Endothelial cell of umbilical vein (primary cell): ENCODE measurements at regions not wholly inside any gene's neighbourhood (a gene's known extent, or its start where the extent isn't known, plus 50 kb on each side); places are given as distances from the start of the nearest gene placed in this dataset.

Experiments used
- EZH2 ChIP-seq: IDR thresholded peaks from 2 replicates; pipeline ENCODE4 v1.6.1; 2012; ENCODE audit warnings: borderline replicate concordance, low read depth, mild to moderate bottlenecking, moderate library complexity, low read length, inconsistent platforms; ENCODE audit not compliant: severe bottlenecking
- GATA2 ChIP-seq: IDR thresholded peaks from 2 replicates; pipeline ENCODE4 v1.7.0; 2011; ENCODE audit warnings: low read depth, mild to moderate bottlenecking, moderate library complexity, mixed read lengths, low read length; ENCODE audit not compliant: insufficient read length, insufficient read depth
- POLR2A ChIP-seq: IDR thresholded peaks from 2 replicates; pipeline ENCODE4 v1.6.1; 2012; ENCODE audit warnings: low read depth, mild to moderate bottlenecking, control low read depth, low read length
- POLR2AphosphoS5 ChIP-seq: IDR thresholded peaks from 2 replicates; pipeline ENCODE4 v1.6.1; 2012; ENCODE audit warnings: low read depth, mild to moderate bottlenecking, control low read depth, low read length, moderate library complexity; ENCODE audit not compliant: insufficient read depth
- TF ChIP-seq, protein P1 (sequence below), 2 donors: IDR thresholded peaks; 1 replicate in 1 of 2; 2 replicates in 1 of 2; pipeline ENCODE4 v1.5.1; 2011; ENCODE audit warnings: low read length in 2 of 2, mild to moderate bottlenecking in 2 of 2, moderate library complexity in 2 of 2, control low read depth in 1 of 2, inconsistent platforms in 1 of 2, low read depth in 1 of 2; ENCODE audit not compliant: insufficient read depth in 1 of 2; ENCODE audit errors: extremely low read depth in 1 of 2
- TF ChIP-seq, protein P2 (sequence below): IDR thresholded peaks from 2 replicates; pipeline ENCODE4 v1.6.1; 2011; ENCODE audit not compliant: insufficient read depth, insufficient read length

DNA sequence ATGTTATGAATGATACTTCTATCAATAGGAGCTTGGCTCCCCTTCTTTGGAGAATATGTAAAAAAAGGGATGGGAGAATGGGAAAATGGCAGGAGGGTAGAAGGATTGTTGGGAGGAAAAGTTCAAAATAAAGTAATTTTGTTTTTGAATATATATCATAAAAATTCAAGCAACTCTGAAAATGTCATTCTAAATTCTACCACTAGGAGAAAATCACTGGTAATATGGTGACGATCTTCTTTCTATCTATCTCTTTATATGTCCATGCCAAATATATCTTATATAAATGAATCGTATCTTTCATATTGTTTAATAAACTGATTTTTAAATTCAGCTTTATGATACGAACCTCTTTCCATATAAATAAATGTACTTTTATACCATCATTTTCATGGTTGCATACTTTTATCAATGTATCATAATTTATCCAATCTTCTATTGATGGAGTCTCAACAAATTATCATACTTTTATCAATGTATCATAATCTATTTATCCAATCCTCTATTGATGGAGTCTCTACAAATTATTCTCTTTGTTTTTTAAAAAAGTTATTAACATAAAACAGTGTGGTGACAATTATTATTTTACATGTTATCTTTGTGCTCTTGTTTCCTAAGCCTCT is 73.7 kb upstream of the MARK1 start:
- TF ChIP-seq, protein P1, sequence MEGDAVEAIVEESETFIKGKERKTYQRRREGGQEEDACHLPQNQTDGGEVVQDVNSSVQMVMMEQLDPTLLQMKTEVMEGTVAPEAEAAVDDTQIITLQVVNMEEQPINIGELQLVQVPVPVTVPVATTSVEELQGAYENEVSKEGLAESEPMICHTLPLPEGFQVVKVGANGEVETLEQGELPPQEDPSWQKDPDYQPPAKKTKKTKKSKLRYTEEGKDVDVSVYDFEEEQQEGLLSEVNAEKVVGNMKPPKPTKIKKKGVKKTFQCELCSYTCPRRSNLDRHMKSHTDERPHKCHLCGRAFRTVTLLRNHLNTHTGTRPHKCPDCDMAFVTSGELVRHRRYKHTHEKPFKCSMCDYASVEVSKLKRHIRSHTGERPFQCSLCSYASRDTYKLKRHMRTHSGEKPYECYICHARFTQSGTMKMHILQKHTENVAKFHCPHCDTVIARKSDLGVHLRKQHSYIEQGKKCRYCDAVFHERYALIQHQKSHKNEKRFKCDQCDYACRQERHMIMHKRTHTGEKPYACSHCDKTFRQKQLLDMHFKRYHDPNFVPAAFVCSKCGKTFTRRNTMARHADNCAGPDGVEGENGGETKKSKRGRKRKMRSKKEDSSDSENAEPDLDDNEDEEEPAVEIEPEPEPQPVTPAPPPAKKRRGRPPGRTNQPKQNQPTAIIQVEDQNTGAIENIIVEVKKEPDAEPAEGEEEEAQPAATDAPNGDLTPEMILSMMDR (IDR thresholded peaks at IDR 0.05; ENCODE audit: extremely low read depth in 1 of 2, insufficient read depth in 1 of 2, low read depth in 1 of 2, low read length in 2 of 2), result no peak
- TF ChIP-seq POLR2AphosphoS5 (no peak), POLR2A (no peak), EZH2 (no peak), GATA2 (no peak)
- TF ChIP-seq, protein P2, sequence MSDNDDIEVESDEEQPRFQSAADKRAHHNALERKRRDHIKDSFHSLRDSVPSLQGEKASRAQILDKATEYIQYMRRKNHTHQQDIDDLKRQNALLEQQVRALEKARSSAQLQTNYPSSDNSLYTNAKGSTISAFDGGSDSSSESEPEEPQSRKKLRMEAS, result no peak
